GM19351 (cell line): ENCODE measurements at regions not wholly inside any gene's neighbourhood (a gene's known extent, or its start where the extent isn't known, plus 50 kb on each side); places are given as distances from the start of the nearest gene placed in this dataset.

Experiments used
- ATAC-seq: cut with Tn5 transposase; IDR thresholded peaks from one replicate; pipeline ENCODE4 v1.9.1; 2021; ENCODE audit warnings: mild to moderate bottlenecking, moderate library complexity; ENCODE audit not compliant: unreplicated experiment

DNA sequence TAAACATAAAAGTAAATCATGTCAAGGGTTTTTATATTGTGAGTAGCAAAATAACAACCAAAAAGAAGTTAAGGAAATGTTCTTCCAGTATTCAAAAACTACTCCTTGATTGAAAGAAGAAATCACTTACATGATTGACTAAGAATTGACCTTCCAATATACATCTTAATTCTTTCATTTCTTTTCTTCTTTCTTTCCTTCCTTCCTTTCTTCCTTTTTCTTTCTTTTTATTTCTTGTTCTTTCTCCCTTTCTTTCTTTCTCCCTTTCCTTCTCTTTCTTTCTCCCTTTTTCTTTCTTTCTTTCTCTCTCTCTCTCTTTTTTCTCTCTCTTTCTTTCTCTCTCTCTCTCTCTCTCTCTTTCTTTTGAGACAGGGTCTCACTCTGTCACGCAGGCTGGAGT is 60.7 kb upstream of the SOX9 start:
- ATAC-seq: no peak

GRCh38 chr17:72063262-72063661 is 57.6 kb upstream of the SOX9 start:
- no peak for ATAC-seq

GRCh38 chr17:72063756-72064450 is 56.9 kb upstream of the SOX9 start:
- ATAC-seq: no peak

DNA sequence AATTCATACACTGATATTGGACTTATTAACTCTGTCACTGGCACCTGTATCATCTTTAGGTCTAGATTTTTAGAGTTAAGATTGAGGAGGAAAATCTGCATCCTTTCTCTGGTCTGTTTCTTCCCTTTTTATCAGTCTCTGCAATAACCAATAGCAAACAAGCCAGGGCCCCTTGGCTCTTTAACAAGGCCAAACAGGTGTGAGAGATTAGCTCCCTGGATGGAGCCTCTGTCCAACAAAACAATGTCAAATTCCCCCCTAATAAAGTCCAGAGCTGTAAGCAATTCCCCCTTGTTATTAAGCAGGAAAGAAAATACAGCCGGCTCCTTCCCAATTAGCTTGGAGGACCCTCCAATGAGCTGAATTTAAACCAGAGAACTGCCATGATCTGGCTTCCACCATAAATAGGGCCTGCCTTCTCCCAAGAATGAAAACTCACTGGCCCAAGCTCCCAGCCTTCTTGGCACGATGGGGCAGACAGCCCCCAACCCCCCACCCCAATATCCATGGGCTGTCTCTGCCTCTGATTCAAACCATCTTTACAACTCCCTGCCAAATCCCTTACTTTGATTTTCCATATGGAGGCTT is 56.1 kb upstream of the SOX9 start:
- no peak for ATAC-seq

DNA sequence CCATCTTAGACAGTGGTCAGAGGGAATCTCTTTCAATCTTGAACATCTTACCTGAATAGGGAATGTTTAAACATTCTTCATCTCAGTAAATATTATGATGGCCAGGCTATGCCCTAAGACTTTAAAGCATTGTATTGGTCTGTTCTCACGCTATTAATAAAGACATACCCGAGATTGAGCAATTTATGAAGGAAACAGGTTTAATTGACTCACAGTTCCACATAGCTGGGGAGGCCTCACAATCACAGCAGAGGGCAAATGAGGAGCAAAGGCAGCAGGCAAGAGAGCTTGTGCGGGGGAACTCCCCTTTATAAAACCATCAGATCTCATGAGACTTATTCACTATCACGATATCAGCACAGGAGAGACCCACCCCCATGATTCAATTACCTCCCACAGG is 55.3 kb upstream of the SOX9 start:
- no peak for ATAC-seq

- no peak for ATAC-seq
These were observed 52.2 kb upstream of the SOX9 start for GRCh38 chr17:72068643-72069042.

DNA sequence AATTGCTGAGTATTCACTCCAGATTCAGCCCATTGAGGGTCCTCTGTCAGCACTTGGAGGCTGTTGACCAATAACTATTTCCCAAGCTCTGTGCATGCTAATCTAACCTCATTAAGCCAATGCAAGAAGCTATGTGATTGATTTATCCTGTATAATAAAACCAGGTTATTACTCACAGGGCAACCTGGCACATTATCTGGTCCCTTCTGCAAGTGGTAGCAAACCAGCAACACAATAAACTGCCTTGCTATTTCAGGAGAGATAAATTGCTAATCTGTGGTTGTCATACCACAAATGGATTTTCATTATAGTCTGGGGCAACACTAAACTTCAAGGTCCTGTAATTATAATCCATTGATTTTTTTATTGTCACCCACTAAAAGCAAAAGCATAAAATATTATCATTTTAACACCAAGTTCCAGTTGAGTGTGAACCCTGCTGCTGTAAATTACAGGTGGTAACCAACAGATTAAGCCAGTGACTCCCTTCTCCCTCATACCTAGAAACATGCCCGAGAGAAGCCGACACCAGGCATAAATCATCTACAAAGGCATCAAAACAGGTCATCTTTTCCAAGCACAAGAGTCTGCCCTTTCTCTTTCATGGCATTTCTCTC is 51.1 kb upstream of the SOX9 start:
- ATAC-seq: no peak
